ENCODE measurements at regions not wholly inside any gene's neighbourhood (a gene's known extent, or its start where the extent isn't known, plus 50 kb on each side); places are given as distances from the start of the nearest gene placed in this dataset.
"Not testable (repeated sequence)": the region's sequence is repeated elsewhere in the genome, so short reads cannot be mapped to it uniquely, and the experiment has no call there.

- Histone ChIP-seq H4K91ac (ENCODE audit: insufficient read length, low read depth, low read length) (no peak overlapping the region), H3K27me3 (ENCODE audit: insufficient read depth, low read length) (no peaks in the 10 kb centered on the region), H3K79me1 (ENCODE audit: insufficient read depth, low read depth, low read length, poor library complexity, severe bottlenecking) (no peaks in the 10 kb centered on the region), H3K23me2 (ENCODE audit: insufficient read length, low read depth, low read length, poor library complexity, severe bottlenecking) (no peaks in the 10 kb centered on the region), H3K9me3 (ENCODE audit: control insufficient read depth, low read depth, low read length) (no peaks in the 10 kb centered on the region), H2BK120ac (ENCODE audit: low read depth, low read length, poor library complexity, severe bottlenecking) (no peak overlapping the region), H3K9ac (ENCODE audit: extremely low read depth, insufficient read length, low read length) (no peak overlapping the region), H3K79me2 (ENCODE audit: insufficient read depth, low read length) (no peaks in the 10 kb centered on the region), H3K4ac (ENCODE audit: low read depth, low read length) (no peak overlapping the region), H4K8ac (replicated peaks; ENCODE audit: insufficient read length, low read depth, low read length) (no peak overlapping the region), H3K56ac (ENCODE audit: insufficient read length, low read depth, low read length) (no peak overlapping the region), H3K14ac (ENCODE audit: insufficient read depth, low read length) (no peak overlapping the region), H4K5ac (ENCODE audit: insufficient read length, low read depth, low read length) (no peak overlapping the region), H3K23ac (ENCODE audit: insufficient read length, low read depth, low read length) (no peak overlapping the region), H4K20me1 (ENCODE audit: control insufficient read depth, insufficient read depth, insufficient read length) (no peaks in the 10 kb centered on the region), H3K4me2 (ENCODE audit: insufficient read depth, insufficient read length, low read length) (no peak overlapping the region), H3K4me1 (ENCODE audit: insufficient read depth, low read length) (no peaks in the 10 kb centered on the region), H3K18ac (ENCODE audit: insufficient read length, low read depth, low read length) (no peak overlapping the region), H2BK15ac (ENCODE audit: low read depth, low read length) (no peak overlapping the region), H2AK5ac (ENCODE audit: insufficient read length, low read length) (no peak overlapping the region), H3T11ph (ENCODE audit: low read length) (no peak overlapping the region), H3K27ac (ENCODE audit: insufficient read length, low read depth, low read length) (no peak overlapping the region), H2AFZ (ENCODE audit: low read length) (no peak overlapping the region), H2BK20ac (ENCODE audit: low read depth, low read length, poor library complexity, severe bottlenecking) (no peak overlapping the region), H2BK5ac (ENCODE audit: insufficient read length, low read length) (no peak overlapping the region), H2BK12ac (ENCODE audit: insufficient read length, low read depth, low read length) (no peak overlapping the region)
- TF ChIP-seq CTCF (conservative IDR thresholded peaks at IDR 0.05), result no peak
- WGBS (ENCODE audit: extremely low coverage, insufficient read length, low lambda C conversion rate), result no CpG with 5 or more reads among the region's 3 CpGs
- Mint-ChIP-seq H3K27me3 (ENCODE audit: low read depth) (peaks cover 3% of the 10 kb centered on the region; the same call in 1 of the 2 replicates), H3K36me3 (ENCODE audit: insufficient read depth in 1 of 3, low read depth in 3 of 3) (no peaks in the 10 kb centered on the region), H3K27ac (no peak overlapping the region), H3K9me3 (peaks cover 2 to 5% of the 10 kb centered on the region in 2 experiments; a peak in 4 of 5 replicates), H3K4me3 (no peak overlapping the region), H3K4me1 (no peaks in the 10 kb centered on the region; a peak in 1 of 4 replicates)
- DNase-seq, result no peak
These were observed 555.1 kb upstream of the ID2 start for GRCh38 chr2:8126783-8127182.

GRCh38 chr2:8131423-8131822, 550.4 kb upstream of the ID2 start:
- not testable (repeated sequence) for H3K27ac ChIP-seq (ENCODE audit: insufficient read length, low read depth, low read length); H3T11ph ChIP-seq (ENCODE audit: low read length); H3K4me3 Mint-ChIP-seq; H2BK5ac ChIP-seq (ENCODE audit: insufficient read length, low read length); H4K8ac ChIP-seq (replicated peaks; ENCODE audit: insufficient read length, low read depth, low read length); H3K14ac ChIP-seq (ENCODE audit: insufficient read depth, low read length); H3K4me1 Mint-ChIP-seq; H2BK20ac ChIP-seq (ENCODE audit: low read depth, low read length, poor library complexity, severe bottlenecking); H3K79me1 ChIP-seq (ENCODE audit: insufficient read depth, low read depth, low read length, poor library complexity, severe bottlenecking); H3K18ac ChIP-seq (ENCODE audit: insufficient read length, low read depth, low read length); H3K56ac ChIP-seq (ENCODE audit: insufficient read length, low read depth, low read length); H4K91ac ChIP-seq (ENCODE audit: insufficient read length, low read depth, low read length); H2BK15ac ChIP-seq (ENCODE audit: low read depth, low read length); H3K4me1 ChIP-seq (ENCODE audit: insufficient read depth, low read length); H4K5ac ChIP-seq (ENCODE audit: insufficient read length, low read depth, low read length); H3K9ac ChIP-seq (ENCODE audit: extremely low read depth, insufficient read length, low read length); H3K9me3 Mint-ChIP-seq; H2AK5ac ChIP-seq (ENCODE audit: insufficient read length, low read length); H3K4ac ChIP-seq (ENCODE audit: low read depth, low read length); H3K36me3 Mint-ChIP-seq (ENCODE audit: insufficient read depth in 1 of 3, low read depth in 3 of 3); DNase-seq; H3K9me3 ChIP-seq (ENCODE audit: control insufficient read depth, low read depth, low read length); H3K27me3 ChIP-seq (ENCODE audit: insufficient read depth, low read length); H3K79me2 ChIP-seq (ENCODE audit: insufficient read depth, low read length); H2BK12ac ChIP-seq (ENCODE audit: insufficient read length, low read depth, low read length); H4K20me1 ChIP-seq (ENCODE audit: control insufficient read depth, insufficient read depth, insufficient read length); H3K27me3 Mint-ChIP-seq (ENCODE audit: low read depth); H3K27ac Mint-ChIP-seq; H3K4me2 ChIP-seq (ENCODE audit: insufficient read depth, insufficient read length, low read length); H3K23me2 ChIP-seq (ENCODE audit: insufficient read length, low read depth, low read length, poor library complexity, severe bottlenecking); H3K23ac ChIP-seq (ENCODE audit: insufficient read length, low read depth, low read length); H2BK120ac ChIP-seq (ENCODE audit: low read depth, low read length, poor library complexity, severe bottlenecking); H2AFZ ChIP-seq (ENCODE audit: low read length)
- no CpG with 5 or more reads among the region's 5 CpGs for WGBS (ENCODE audit: extremely low coverage, insufficient read length, low lambda C conversion rate)

Data from H9 (cell line).